WI38 (cell line): ENCODE measurements at regions not wholly inside any gene's neighbourhood (a gene's known extent, or its start where the extent isn't known, plus 50 kb on each side); places are given as distances from the start of the nearest gene placed in this dataset.
"Not testable (repeated sequence)": the region's sequence is repeated elsewhere in the genome, so short reads cannot be mapped to it uniquely, and the experiment has no call there.

Source experiments
- H3K4me3 ChIP-seq: 2 replicates; pipeline ENCODE4 v1.5.1; 2011; ENCODE audit warnings: low read depth, mild to moderate bottlenecking, control low read depth, low read length
- CTCF ChIP-seq: IDR thresholded peaks from 2 replicates; pipeline ENCODE4 v1.5.1; 2012; ENCODE audit warnings: low read depth, mild to moderate bottlenecking, control low read depth, low read length

GRCh38 chr17:27109346-27109745, 184.6 kb upstream of the WSB1 start:
- no peak overlapping the region for H3K4me3 ChIP-seq
- no peak for TF ChIP-seq CTCF

- TF ChIP-seq CTCF, result no peak
- H3K4me3 ChIP-seq, result no peak overlapping the region
Observed at GRCh38 chr17:27153005-27153404, 140.9 kb upstream of the WSB1 start.

DNA sequence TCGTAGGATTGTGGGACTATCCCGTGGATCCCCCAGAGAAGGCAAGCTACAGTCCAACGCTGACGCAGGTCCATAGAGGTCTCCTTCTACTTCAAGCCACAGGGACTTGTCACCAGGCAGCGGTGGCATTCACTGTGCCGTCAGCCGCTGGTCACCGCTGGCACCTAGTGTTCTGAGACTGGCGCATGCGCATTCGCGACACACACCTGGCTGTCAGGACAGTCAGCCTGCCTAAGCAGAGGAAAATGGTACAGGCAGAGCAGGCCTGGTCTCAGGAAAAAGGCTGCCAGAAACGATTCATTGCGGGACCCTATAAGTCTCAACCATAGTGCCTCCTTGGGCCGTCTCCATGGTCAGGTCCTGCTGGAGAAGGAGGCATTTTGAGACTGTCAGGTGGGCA, 138.0 kb upstream of the WSB1 start:
- no peak overlapping the region for H3K4me3 ChIP-seq
- TF ChIP-seq CTCF, result no peak

GRCh38 chr17:27157297-27157696, 136.6 kb upstream of the WSB1 start:
- H3K4me3 ChIP-seq, result no peak overlapping the region
- no peak for TF ChIP-seq CTCF

DNA sequence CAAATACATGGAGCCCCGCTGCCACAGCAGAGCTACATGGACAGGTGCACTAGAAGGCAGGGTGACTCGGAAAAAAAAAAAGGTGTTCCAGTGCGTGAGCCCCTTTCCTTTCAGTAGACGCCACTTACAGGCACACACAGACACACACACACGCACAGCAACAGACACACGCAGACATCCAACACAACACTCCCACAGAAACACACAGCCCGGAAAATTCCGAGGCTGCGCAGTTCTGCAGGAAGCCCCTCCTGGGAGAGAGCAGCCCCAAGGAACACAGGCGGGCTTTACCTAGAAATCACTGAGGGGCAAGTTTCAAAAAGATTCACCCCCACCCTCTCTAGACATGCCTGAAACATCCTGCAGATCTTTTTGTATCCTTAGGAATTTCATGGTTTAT, 136.0 kb upstream of the WSB1 start:
- TF ChIP-seq CTCF, result no peak
- no peak overlapping the region for H3K4me3 ChIP-seq

DNA sequence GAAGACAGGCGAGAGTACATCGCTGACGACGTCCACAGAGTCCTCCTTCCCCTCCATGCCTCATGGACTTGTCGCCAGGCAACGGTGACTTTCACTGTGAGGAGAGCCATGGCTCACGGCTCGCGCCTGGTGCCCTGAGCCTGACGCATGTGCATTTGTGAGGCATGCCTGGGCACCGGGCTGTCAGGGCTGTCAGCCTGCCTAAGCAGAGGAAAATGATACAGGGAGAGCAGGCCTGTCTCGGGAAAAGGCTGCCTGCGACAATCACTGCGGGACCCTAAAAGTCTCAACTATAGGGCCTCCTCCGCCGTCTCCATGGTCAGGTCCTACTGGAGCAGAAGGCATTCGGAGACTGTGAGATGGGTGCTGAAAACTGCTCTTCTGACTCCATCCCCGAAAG, 135.5 kb upstream of the WSB1 start:
- H3K4me3 ChIP-seq, result no peak overlapping the region
- no peak for TF ChIP-seq CTCF

- TF ChIP-seq CTCF, result no peak
Observed at GRCh38 chr17:27180322-27180721, 113.6 kb upstream of the WSB1 start.

GRCh38 chr17:27181379-27181925, 112.5 kb upstream of the WSB1 start:
- H3K4me3 ChIP-seq, result not testable (repeated sequence)

More at GRCh38 chr17:27180322-27180721, 113.6 kb upstream of the WSB1 start:
- no peak overlapping the region for H3K4me3 ChIP-seq
